Activated T-helper 17 cell treated with anti-CD3 and anti-CD28 coated beads, Interleukin-2, amount 50 U/mL, for 72 hours (primary cell): ENCODE measurements at regions not wholly inside any gene's neighbourhood (a gene's known extent, or its start where the extent isn't known, plus 50 kb on each side); places are given as distances from the start of the nearest gene placed in this dataset.
A peak's percentile ranks its signal among the peaks of the same experiment; 100 is the strongest.
"Not testable (repeated sequence)": the region's sequence is repeated elsewhere in the genome, so short reads cannot be mapped to it uniquely, and the experiment has no call there.

Experiments
- ATAC-seq: fragments of 150-1000 bp; cut with Tn5 transposase; replicated peaks from 2 replicates; pipeline ENCODE4 v1.10.0; 2021; ENCODE audit warnings: mild to moderate bottlenecking, moderate library complexity
- H3K27ac Mint-ChIP-seq: one replicate; pipeline ENCODE4 v1.8.0; 2022; ENCODE audit warnings: mixed read lengths
- H3K27me3 Mint-ChIP-seq: one replicate; pipeline ENCODE4 v1.8.0; 2022; ENCODE audit warnings: mixed read lengths
- H3K36me3 Mint-ChIP-seq: one replicate; pipeline ENCODE4 v1.8.0; 2022; ENCODE audit warnings: low read depth, mild to moderate bottlenecking, mixed read lengths
- H3K4me1 Mint-ChIP-seq: one replicate; pipeline ENCODE4 v1.8.0; 2022; ENCODE audit warnings: mixed read lengths
- H3K4me3 Mint-ChIP-seq: one replicate; pipeline ENCODE4 v1.8.0; 2022; ENCODE audit warnings: mild to moderate bottlenecking, mixed read lengths
- H3K9me3 Mint-ChIP-seq: one replicate; pipeline ENCODE4 v1.8.0; 2022; ENCODE audit warnings: mixed read lengths

DNA sequence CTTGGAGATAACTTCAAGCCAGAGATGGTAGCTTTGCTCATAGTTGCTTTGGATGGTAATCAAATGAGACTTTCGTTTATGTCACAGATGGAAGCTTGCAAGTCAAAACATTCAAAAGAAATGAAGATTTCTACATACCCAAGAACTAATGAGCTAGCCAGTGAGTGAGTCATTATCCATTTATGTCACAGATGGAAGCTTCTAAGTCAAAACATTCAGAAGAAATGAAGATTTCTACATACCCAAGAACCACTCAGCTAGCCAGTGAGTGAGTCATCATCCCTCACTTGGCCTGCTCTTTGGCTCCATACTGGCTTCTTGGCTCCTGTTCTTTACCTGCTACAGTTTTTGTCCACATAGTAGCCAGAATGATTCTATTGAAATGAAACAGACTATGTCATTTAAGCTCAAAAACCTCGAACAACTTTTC, 559.8 kb upstream of the CBLB start:
- Mint-ChIP-seq H3K4me1 (peaks cover 27% of the 10 kb centered on the region), H3K27me3 (no peaks in the 10 kb centered on the region), H3K27ac (peak overlapping the region; percentile 95), H3K9me3 (peaks cover 4% of the 10 kb centered on the region), H3K4me3 (peak overlapping the region; percentile 59), H3K36me3 (no peaks in the 10 kb centered on the region)
- peak; percentile 87 for ATAC-seq

DNA sequence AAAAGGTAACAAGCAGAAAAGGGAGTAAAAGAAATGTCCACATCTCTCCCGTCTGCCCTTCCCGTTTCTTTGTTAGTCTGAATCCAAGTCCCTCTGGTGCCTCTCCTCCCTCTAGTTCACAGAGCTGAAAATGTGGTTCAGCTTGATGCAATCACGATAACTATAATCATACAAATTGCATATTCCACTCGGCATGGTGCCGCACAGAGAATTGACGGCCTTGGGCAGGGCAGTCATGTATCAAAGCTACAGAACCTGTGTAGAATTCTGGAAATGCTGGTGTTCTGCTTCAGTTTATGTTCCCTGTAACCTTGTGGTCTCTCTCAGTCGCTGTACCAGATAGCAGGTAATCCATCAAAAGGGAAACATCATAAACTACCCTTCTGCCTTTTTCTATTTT, 562.9 kb upstream of the CBLB start:
- no peaks in the 10 kb centered on the region for H3K36me3 Mint-ChIP-seq
- no peak for ATAC-seq
- H3K9me3 Mint-ChIP-seq: peaks cover 14% of the 10 kb centered on the region
- no peaks in the 10 kb centered on the region for H3K27me3 Mint-ChIP-seq
- no peak overlapping the region for H3K4me3 Mint-ChIP-seq
- H3K27ac Mint-ChIP-seq: no peak overlapping the region
- peaks cover 24% of the 10 kb centered on the region for H3K4me1 Mint-ChIP-seq

GRCh38 chr3:106435899-106436453, 567.2 kb upstream of the CBLB start:
- Mint-ChIP-seq H3K9me3 (peaks cover 10% of the 10 kb centered on the region), H3K4me3 (peak overlapping the region; percentile 61), H3K27ac (peak overlapping the region; percentile 89), H3K27me3 (no peaks in the 10 kb centered on the region), H3K4me1 (peaks cover 13% of the 10 kb centered on the region), H3K36me3 (no peaks in the 10 kb centered on the region)
- no peak for ATAC-seq

- no peaks in the 10 kb centered on the region for H3K36me3 Mint-ChIP-seq
- no peaks in the 10 kb centered on the region for H3K27me3 Mint-ChIP-seq
- peaks cover 10% of the 10 kb centered on the region for H3K9me3 Mint-ChIP-seq
- no peak for ATAC-seq
- no peak overlapping the region for H3K27ac Mint-ChIP-seq
- peaks cover 13% of the 10 kb centered on the region for H3K4me1 Mint-ChIP-seq
- H3K4me3 Mint-ChIP-seq: no peak overlapping the region
These were observed 570.1 kb upstream of the CBLB start for GRCh38 chr3:106438887-106439286.

- ATAC-seq: no peak
- H3K27me3 Mint-ChIP-seq: no peaks in the 10 kb centered on the region
- no peaks in the 10 kb centered on the region for H3K36me3 Mint-ChIP-seq
- H3K4me3 Mint-ChIP-seq: no peak overlapping the region
- H3K4me1 Mint-ChIP-seq: peaks cover 9% of the 10 kb centered on the region
- peaks cover 5% of the 10 kb centered on the region for H3K9me3 Mint-ChIP-seq
- no peak overlapping the region for H3K27ac Mint-ChIP-seq
These were observed 571.9 kb upstream of the CBLB start for GRCh38 chr3:106440672-106441071.

DNA sequence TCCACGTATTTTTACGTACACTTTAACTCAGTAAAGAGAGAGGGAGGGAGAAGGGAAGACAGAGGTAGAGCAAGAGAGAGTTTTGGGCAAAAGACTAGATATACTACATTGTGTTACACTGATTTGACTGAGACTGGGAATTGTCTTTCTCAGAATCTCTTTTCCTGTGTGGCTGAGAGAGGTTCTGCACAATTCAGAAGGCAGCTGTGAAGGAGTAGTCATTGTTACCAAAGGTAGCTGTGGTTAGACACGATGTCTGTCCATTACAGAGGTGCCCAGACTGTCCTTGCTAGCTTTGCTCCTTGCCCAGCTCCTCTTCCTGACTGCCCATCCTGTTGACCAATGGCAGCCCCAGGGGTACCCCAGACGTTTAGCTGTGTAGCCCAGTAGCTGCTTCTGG, 577.5 kb upstream of the CBLB start:
- ATAC-seq: peak; percentile 48
- Mint-ChIP-seq H3K36me3 (no peaks in the 10 kb centered on the region), H3K4me3 (no peak overlapping the region), H3K27ac (peak overlapping the region; percentile 6), H3K9me3 (peaks cover 11% of the 10 kb centered on the region), H3K27me3 (no peaks in the 10 kb centered on the region), H3K4me1 (peaks cover 14% of the 10 kb centered on the region)

GRCh38 chr3:106447723-106448301, 579.0 kb upstream of the CBLB start:
- ATAC-seq: no peak
- H3K9me3 Mint-ChIP-seq: peaks cover 11% of the 10 kb centered on the region
- H3K27me3 Mint-ChIP-seq: no peaks in the 10 kb centered on the region
- no peak overlapping the region for H3K4me3 Mint-ChIP-seq
- H3K4me1 Mint-ChIP-seq: peaks cover 14% of the 10 kb centered on the region
- no peaks in the 10 kb centered on the region for H3K36me3 Mint-ChIP-seq
- peak overlapping the region; percentile 24 for H3K27ac Mint-ChIP-seq

- peak overlapping the region; percentile 24 for H3K4me3 Mint-ChIP-seq
- H3K27me3 Mint-ChIP-seq, H3K36me3 Mint-ChIP-seq: not testable (repeated sequence)
- peak; percentile 86 for ATAC-seq
- peak overlapping the region; percentile 41 for H3K27ac Mint-ChIP-seq
- H3K4me1 Mint-ChIP-seq: peaks cover 14% of the 10 kb centered on the region
- peaks cover 11% of the 10 kb centered on the region for H3K9me3 Mint-ChIP-seq
These were observed 579.7 kb upstream of the CBLB start for GRCh38 chr3:106448372-106448966.

GRCh38 chr3:106452096-106452495, 583.3 kb upstream of the CBLB start:
- H3K4me3 Mint-ChIP-seq: no peak overlapping the region
- H3K9me3 Mint-ChIP-seq: peaks cover 11% of the 10 kb centered on the region
- H3K27ac Mint-ChIP-seq: no peak overlapping the region
- ATAC-seq: no peak
- H3K27me3 Mint-ChIP-seq: no peaks in the 10 kb centered on the region
- H3K4me1 Mint-ChIP-seq: peaks cover 8% of the 10 kb centered on the region
- no peaks in the 10 kb centered on the region for H3K36me3 Mint-ChIP-seq

GRCh38 chr3:106454497-106454896, 585.7 kb upstream of the CBLB start:
- Mint-ChIP-seq H3K9me3 (no peaks in the 10 kb centered on the region), H3K27me3 (no peaks in the 10 kb centered on the region), H3K36me3 (no peaks in the 10 kb centered on the region), H3K4me1 (peaks cover 8% of the 10 kb centered on the region), H3K27ac (no peak overlapping the region), H3K4me3 (no peak overlapping the region)
- ATAC-seq: no peak

DNA sequence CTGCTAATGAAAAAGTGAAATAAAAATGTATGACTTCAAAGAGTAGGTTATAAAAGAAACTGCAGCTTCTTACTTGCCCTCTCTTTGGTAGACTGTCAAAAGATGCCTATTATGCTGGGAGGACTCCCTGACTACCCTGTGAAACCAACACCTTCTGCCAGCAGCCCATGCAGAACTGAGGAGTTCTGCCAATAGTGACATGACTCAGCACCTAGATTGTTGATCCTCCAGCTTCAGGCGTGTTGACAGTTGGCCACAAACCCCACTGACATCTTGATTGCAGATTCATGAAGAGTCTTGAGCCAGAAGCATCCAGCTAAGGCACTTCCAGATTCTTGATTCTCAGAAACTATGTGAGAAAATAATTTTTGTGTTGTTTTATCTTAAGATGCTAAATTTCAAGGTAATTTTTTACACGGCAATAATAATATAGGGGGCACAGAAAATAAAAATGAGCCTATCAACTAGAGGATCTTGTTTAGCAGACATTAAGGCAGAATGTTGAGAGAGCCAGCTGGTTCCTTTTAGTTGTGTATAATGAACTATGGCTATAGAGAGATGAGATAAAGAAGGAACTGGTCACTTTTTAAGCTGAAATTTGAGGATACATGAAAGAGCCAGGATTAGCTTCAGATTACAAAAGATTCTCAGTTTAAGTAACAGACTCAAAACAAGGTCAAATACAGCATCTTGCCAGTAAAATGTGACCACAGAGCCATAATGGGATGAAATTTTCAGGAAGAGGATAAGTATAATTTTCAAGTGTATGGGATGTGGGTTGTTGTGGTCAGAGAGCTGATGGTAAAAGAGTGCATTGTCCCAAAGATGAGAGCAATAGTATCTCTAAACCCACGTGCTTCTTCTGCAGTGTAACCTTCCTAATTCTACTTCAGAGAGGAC, 588.7 kb upstream of the CBLB start:
- Mint-ChIP-seq H3K4me1 (peaks cover 8% of the 10 kb centered on the region), H3K27me3 (no peaks in the 10 kb centered on the region), H3K27ac (peak overlapping the region; percentile 13), H3K4me3 (peak overlapping the region; percentile 29), H3K36me3 (no peaks in the 10 kb centered on the region), H3K9me3 (no peaks in the 10 kb centered on the region)
- peak; percentile 98 for ATAC-seq

DNA sequence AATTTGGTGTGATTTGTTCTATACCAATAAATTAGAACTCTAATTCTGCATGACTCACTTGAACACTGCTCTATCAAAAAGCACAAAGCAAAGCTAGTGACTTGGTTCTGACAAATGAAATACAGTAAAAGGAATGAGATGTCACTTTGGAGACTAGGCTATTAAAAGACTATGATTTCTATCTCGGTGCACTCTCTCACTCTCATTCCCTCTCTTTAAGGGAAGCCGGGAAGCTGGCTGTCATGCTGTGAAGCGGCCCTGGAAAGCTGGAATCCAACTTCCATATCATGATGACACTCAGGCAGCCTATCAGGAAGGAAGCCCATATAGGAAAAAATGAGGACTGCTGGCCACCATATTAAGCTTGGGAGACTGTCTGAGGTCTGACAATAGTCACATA, 590.1 kb upstream of the CBLB start:
- Mint-ChIP-seq H3K27me3 (no peaks in the 10 kb centered on the region), H3K4me1 (peaks cover 8% of the 10 kb centered on the region), H3K4me3 (no peak overlapping the region), H3K36me3 (no peaks in the 10 kb centered on the region), H3K27ac (no peak overlapping the region), H3K9me3 (no peaks in the 10 kb centered on the region)
- no peak for ATAC-seq

GRCh38 chr3:106466881-106467280, 598.1 kb upstream of the CBLB start:
- no peaks in the 10 kb centered on the region for H3K4me1 Mint-ChIP-seq
- H3K4me3 Mint-ChIP-seq: no peak overlapping the region
- no peaks in the 10 kb centered on the region for H3K27me3 Mint-ChIP-seq
- peaks cover 12% of the 10 kb centered on the region for H3K9me3 Mint-ChIP-seq
- ATAC-seq: no peak
- no peaks in the 10 kb centered on the region for H3K36me3 Mint-ChIP-seq
- H3K27ac Mint-ChIP-seq: no peak overlapping the region

DNA sequence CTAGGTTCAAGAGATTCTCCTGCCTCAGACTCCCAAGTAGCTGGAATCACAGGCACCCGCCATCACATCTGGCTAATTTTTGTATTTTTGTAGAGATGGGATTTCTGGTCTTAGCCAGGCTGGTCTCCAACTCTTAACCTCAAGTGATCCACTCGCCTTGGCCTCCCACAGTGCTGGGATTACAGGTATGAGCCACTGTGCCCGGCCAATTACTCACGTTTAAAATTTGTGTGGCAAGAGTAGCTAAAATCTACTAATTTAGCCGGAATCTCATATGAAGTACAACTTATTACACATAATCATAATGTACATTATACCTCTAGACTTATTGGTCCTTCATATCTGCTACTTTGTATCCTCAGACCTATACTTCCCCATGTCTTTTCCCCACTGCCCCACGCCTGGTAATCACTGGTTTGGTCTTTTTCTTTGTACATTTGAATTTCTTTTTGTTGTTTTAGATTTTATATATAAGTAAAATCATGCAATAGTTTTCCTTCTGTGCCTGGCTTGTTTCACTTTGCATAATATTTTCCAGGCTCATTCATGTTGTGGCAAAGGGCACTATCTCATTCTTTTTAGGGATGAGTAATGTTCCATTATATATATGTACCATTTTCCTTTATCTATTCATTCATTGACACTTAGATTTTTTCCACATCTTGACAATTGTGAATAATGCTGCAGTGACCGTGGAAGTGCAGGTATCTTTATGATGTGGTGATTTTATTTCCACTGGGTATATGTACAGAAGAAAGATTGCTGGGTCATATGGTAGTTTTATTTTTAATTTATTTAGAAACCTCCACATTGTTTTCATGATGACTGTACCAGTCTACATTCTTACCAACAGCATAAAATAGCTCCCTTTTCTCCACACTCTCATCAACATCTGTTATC, 605.0 kb upstream of the CBLB start:
- Mint-ChIP-seq H3K4me1 (peaks cover 11% of the 10 kb centered on the region), H3K27ac (peak overlapping the region; percentile 93), H3K36me3 (no peaks in the 10 kb centered on the region), H3K4me3 (peak overlapping the region; percentile 46), H3K9me3 (peaks cover 9% of the 10 kb centered on the region), H3K27me3 (no peaks in the 10 kb centered on the region)
- peak; percentile 91 for ATAC-seq
